Naive B cell (primary cell): ENCODE measurements at regions not wholly inside any gene's neighbourhood (a gene's known extent, or its start where the extent isn't known, plus 50 kb on each side); places are given as distances from the start of the nearest gene placed in this dataset.

Experiments
- ATAC-seq, 2 donors: fragments of 150-1000 bp; cut with Tn5 transposase; 2 replicates each; pipeline ENCODE4 v1.10.0; 2021; ENCODE audit warnings: low read depth in 2 of 2, mild to moderate bottlenecking in 2 of 2, moderate library complexity in 2 of 2
- DNase-seq: peaks from one replicate; pipeline ENCODE4 v3.0.0; 2022
- H3K27ac Mint-ChIP-seq, 6 donors: one replicate each; pipeline ENCODE4 v1.8.0; 2020 to 2022; ENCODE audit warnings: mild to moderate bottlenecking in 6 of 6, mixed read lengths in 6 of 6, moderate library complexity in 5 of 6, inconsistent platforms in 2 of 6
- H3K27me3 Mint-ChIP-seq, 3 donors: one replicate each; pipeline ENCODE4 v1.8.0; 2021 to 2022; ENCODE audit warnings: mixed read lengths in 3 of 3, mild to moderate bottlenecking in 1 of 3
- H3K36me3 Mint-ChIP-seq, 2 donors: one replicate each; pipeline ENCODE4 v1.8.0; 2020 to 2022; ENCODE audit warnings: mixed read lengths in 2 of 2, inconsistent platforms in 1 of 2, mild to moderate bottlenecking in 1 of 2
- H3K4me1 Mint-ChIP-seq, 3 donors: one replicate each; pipeline ENCODE4 v1.8.0; 2020 to 2022; ENCODE audit warnings: mixed read lengths in 3 of 3, inconsistent platforms in 1 of 3, mild to moderate bottlenecking in 1 of 3, moderate library complexity in 1 of 3
- H3K4me3 Mint-ChIP-seq, 8 donors: one replicate each; pipeline ENCODE4 v1.8.0; 2020 to 2022; ENCODE audit warnings: mild to moderate bottlenecking in 8 of 8, mixed read lengths in 8 of 8, moderate library complexity in 8 of 8, inconsistent platforms in 2 of 8
- H3K9me3 Mint-ChIP-seq, 7 donors: one replicate each; pipeline ENCODE4 v1.8.0; 2020 to 2022; ENCODE audit warnings: mixed read lengths in 7 of 7, mild to moderate bottlenecking in 5 of 7, inconsistent platforms in 2 of 7, moderate library complexity in 1 of 7

GRCh38 chr18:60804415-60804814, 431.8 kb upstream of the MC4R start:
- Mint-ChIP-seq H3K4me3 (no peak overlapping the region), H3K27me3 (no peaks in the 10 kb centered on the region), H3K4me1 (no peaks in the 10 kb centered on the region), H3K36me3 (no peaks in the 10 kb centered on the region), H3K9me3 (peaks cover 0 to 8% (median 2%) of the 10 kb centered on the region in 7 donors), H3K27ac (no peak overlapping the region)
- DNase-seq (no peak), ATAC-seq (no peak)

DNA sequence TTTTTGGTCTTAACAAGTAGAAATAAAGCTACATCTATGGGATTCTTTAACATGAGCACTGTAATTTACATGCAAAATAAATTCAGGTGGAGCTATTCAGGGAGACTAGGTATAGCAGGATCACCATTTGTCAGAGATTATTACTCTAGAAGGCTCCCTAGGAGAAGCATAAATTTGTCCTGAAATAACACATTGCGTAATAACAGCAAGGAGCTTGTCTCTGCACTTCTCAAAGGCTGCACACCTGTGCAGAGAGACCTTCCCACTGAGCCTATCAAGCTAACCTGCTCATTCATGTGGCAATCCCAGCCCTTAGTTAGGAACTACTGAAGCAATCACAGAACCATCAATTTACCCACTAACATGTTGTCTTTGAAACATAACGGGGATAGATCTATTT, 437.4 kb upstream of the MC4R start:
- Mint-ChIP-seq H3K36me3 (no peaks in the 10 kb centered on the region), H3K4me3 (no peak overlapping the region), H3K4me1 (no peaks in the 10 kb centered on the region), H3K27me3 (no peaks in the 10 kb centered on the region), H3K9me3 (no peaks in the 10 kb centered on the region), H3K27ac (no peak overlapping the region)
- no peak for DNase-seq
- ATAC-seq = no peak

GRCh38 chr18:60812921-60813320, 440.3 kb upstream of the MC4R start:
- no peak for ATAC-seq
- DNase-seq = no peak
- no peaks in the 10 kb centered on the region for H3K27me3 Mint-ChIP-seq
- no peaks in the 10 kb centered on the region for H3K4me1 Mint-ChIP-seq
- H3K4me3 Mint-ChIP-seq = no peak overlapping the region
- no peak overlapping the region for H3K27ac Mint-ChIP-seq
- no peaks in the 10 kb centered on the region for H3K36me3 Mint-ChIP-seq
- H3K9me3 Mint-ChIP-seq = peaks cover 0 to 2% (median 0%) of the 10 kb centered on the region in 7 donors

DNA sequence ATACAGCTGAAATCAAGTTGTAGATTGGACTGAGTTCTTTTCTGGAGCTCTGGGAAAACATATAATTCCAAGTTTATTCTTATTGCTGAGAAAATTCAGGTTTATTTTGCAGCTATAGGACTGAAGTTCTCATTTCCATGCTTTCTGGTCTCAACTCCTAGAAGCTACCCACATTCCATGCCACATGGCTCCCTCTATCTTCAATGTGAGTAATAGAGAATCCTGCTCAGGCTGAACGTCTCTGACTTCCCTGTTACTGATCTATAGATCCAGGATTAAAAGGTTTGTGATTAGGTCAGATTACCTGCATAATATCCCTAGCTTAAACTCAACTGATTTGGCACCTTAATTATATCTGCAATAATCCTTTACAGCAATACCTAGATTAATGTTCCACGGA, 453.8 kb upstream of the MC4R start:
- Mint-ChIP-seq H3K27ac (no peak overlapping the region), H3K4me1 (no peaks in the 10 kb centered on the region), H3K36me3 (no peaks in the 10 kb centered on the region), H3K9me3 (no peaks in the 10 kb centered on the region), H3K27me3 (no peaks in the 10 kb centered on the region), H3K4me3 (no peak overlapping the region)
- DNase-seq (no peak), ATAC-seq (no peak)

DNA sequence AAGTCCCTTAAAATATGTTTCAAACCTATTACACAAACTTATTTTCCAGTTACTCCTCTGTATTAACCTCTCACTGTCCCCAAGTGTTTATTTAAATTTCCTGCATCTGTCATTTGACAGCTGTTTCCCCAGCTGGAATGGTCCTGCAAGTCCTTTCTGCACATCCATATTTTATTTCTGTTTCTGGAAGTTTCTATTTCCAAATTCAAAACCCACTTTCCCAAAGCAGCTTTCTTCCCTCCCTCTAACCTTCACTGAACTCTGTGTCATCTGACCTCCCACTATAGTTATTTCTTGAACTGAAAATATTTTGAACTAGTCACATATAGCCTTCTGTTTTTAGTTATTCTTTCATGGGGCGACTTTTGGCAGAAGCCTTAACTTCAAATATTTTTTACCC, 459.4 kb upstream of the MC4R start:
- H3K36me3 Mint-ChIP-seq = no peaks in the 10 kb centered on the region
- no peak for DNase-seq
- peak overlapping the region in 1 of 6 donors; percentile 6 for H3K27ac Mint-ChIP-seq
- ATAC-seq = no peak
- H3K4me3 Mint-ChIP-seq = no peak overlapping the region
- H3K4me1 Mint-ChIP-seq = no peaks in the 10 kb centered on the region
- no peaks in the 10 kb centered on the region for H3K27me3 Mint-ChIP-seq
- H3K9me3 Mint-ChIP-seq = peaks cover 0 to 5% (median 0%) of the 10 kb centered on the region in 7 donors

GRCh38 chr18:60838677-60839076, 466.1 kb upstream of the MC4R start:
- no peaks in the 10 kb centered on the region for H3K36me3 Mint-ChIP-seq
- DNase-seq = no peak
- peaks cover 0 to 18% (median 11%) of the 10 kb centered on the region in 7 donors for H3K9me3 Mint-ChIP-seq
- H3K4me3 Mint-ChIP-seq = no peak overlapping the region
- no peaks in the 10 kb centered on the region for H3K4me1 Mint-ChIP-seq
- no peak for ATAC-seq
- no peaks in the 10 kb centered on the region for H3K27me3 Mint-ChIP-seq
- H3K27ac Mint-ChIP-seq = no peak overlapping the region

DNA sequence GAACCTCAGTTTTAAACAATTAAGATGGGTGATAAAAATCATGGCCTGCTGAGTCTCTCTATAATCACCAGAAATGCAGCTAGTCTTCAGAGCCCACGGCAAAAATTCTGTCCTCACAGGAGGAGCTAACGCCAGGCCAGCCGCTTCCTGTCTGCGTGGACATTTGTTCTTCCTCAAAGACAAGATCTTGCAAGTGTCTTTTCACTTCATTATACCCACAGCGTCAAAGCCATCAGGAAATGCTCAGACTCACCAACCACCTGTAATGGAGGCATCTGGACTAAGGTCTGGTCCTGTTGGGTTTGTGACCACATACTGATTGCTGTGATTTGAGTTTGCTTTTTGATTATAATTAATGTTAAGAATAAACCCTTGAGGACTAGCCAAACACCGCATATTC, 473.8 kb upstream of the MC4R start:
- H3K27me3 Mint-ChIP-seq = no peaks in the 10 kb centered on the region
- ATAC-seq (no peak), DNase-seq (no peak)
- no peaks in the 10 kb centered on the region for H3K36me3 Mint-ChIP-seq
- H3K9me3 Mint-ChIP-seq = peaks cover 0 to 26% (median 14%) of the 10 kb centered on the region in 7 donors
- no peak overlapping the region for H3K4me3 Mint-ChIP-seq
- H3K27ac Mint-ChIP-seq = no peak overlapping the region
- no peaks in the 10 kb centered on the region for H3K4me1 Mint-ChIP-seq

DNA sequence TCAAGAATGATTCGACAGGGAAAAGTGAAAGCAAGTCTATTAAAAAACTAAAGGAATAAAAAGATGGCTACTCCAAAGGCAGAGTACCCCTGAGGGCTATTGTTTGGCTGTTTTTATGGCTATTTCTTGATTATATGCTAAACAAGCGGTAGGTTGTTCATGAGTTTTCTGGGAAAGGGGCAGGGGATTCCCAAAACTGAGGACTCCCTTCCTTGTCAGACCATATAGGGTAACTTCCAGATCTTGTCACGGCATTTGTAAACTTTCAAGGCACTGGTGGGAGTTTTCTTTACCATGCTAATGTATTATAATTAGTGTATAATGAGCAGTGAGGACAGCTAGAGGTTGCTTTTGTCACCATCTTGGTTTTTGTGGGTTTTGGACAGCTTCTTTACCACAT, 474.9 kb upstream of the MC4R start:
- DNase-seq = no peak
- Mint-ChIP-seq H3K4me3 (no peak overlapping the region), H3K27ac (no peak overlapping the region), H3K27me3 (no peaks in the 10 kb centered on the region), H3K9me3 (peaks cover 0 to 26% (median 9%) of the 10 kb centered on the region in 7 donors), H3K4me1 (no peaks in the 10 kb centered on the region), H3K36me3 (no peaks in the 10 kb centered on the region)
- no peak for ATAC-seq

GRCh38 chr18:60861575-60861974, 471.7 kb upstream of the CDH20 start:
- ATAC-seq (no peak), DNase-seq (no peak)
- peaks cover 0 to 10% (median 0%) of the 10 kb centered on the region in 7 donors for H3K9me3 Mint-ChIP-seq
- no peaks in the 10 kb centered on the region for H3K36me3 Mint-ChIP-seq
- H3K4me3 Mint-ChIP-seq = no peak overlapping the region
- H3K4me1 Mint-ChIP-seq = no peaks in the 10 kb centered on the region
- no peak overlapping the region for H3K27ac Mint-ChIP-seq
- H3K27me3 Mint-ChIP-seq = no peaks in the 10 kb centered on the region

- no peak for ATAC-seq
- no peaks in the 10 kb centered on the region for H3K36me3 Mint-ChIP-seq
- no peaks in the 10 kb centered on the region for H3K4me1 Mint-ChIP-seq
- peaks cover 0 to 10% (median 0%) of the 10 kb centered on the region in 7 donors for H3K9me3 Mint-ChIP-seq
- no peak overlapping the region for H3K27ac Mint-ChIP-seq
- DNase-seq = no peak
- no peak overlapping the region for H3K4me3 Mint-ChIP-seq
- H3K27me3 Mint-ChIP-seq = no peaks in the 10 kb centered on the region
Observed at GRCh38 chr18:60862988-60863387, 470.2 kb upstream of the CDH20 start.

DNA sequence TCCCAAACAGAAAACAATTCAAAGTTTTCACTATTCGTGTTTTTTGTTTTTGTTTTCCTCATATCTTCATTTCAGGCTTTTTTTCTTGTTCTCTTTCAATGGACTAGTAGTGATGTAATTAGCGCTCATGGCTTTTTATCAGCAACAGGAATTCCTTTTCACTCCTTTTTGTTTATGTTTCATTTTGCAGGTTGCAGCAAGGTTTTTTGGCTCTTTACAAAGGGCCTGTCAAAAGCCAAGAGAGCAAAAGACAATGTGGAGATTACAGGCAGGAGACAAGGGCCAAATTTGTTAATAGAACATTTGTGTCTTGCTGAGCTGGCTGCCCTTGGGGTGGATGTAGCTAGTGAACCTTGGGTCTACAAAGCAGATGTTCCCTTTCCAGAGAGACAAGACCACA, 467.4 kb upstream of the CDH20 start:
- no peaks in the 10 kb centered on the region for H3K27me3 Mint-ChIP-seq
- H3K4me3 Mint-ChIP-seq = no peak overlapping the region
- ATAC-seq = no peak
- no peaks in the 10 kb centered on the region for H3K36me3 Mint-ChIP-seq
- no peak overlapping the region for H3K27ac Mint-ChIP-seq
- peaks cover 0 to 1% (median 0%) of the 10 kb centered on the region in 7 donors for H3K9me3 Mint-ChIP-seq
- H3K4me1 Mint-ChIP-seq = no peaks in the 10 kb centered on the region
- DNase-seq = no peak

- Mint-ChIP-seq H3K4me1 (no peaks in the 10 kb centered on the region), H3K27ac (peak overlapping the region in 1 of 6 donors; percentile 27), H3K4me3 (no peak overlapping the region), H3K9me3 (peaks cover 0 to 6% (median 2%) of the 10 kb centered on the region in 7 donors), H3K36me3 (no peaks in the 10 kb centered on the region), H3K27me3 (peaks cover 0 to 4% (median 0%) of the 10 kb centered on the region in 3 donors)
- DNase-seq = no peak
- ATAC-seq = no peak
Observed at GRCh38 chr18:60870261-60871153, 462.7 kb upstream of the CDH20 start.

GRCh38 chr18:60872434-60872833, 460.8 kb upstream of the CDH20 start:
- Mint-ChIP-seq H3K27me3 (peaks cover 0 to 7% (median 0%) of the 10 kb centered on the region in 3 donors), H3K4me3 (no peak overlapping the region), H3K27ac (no peak overlapping the region), H3K4me1 (no peaks in the 10 kb centered on the region), H3K9me3 (peaks cover 0 to 6% (median 4%) of the 10 kb centered on the region in 7 donors), H3K36me3 (no peaks in the 10 kb centered on the region)
- no peak for ATAC-seq
- DNase-seq = no peak

- H3K27ac Mint-ChIP-seq = no peak overlapping the region
- no peaks in the 10 kb centered on the region for H3K36me3 Mint-ChIP-seq
- H3K9me3 Mint-ChIP-seq = peaks cover 0 to 12% (median 4%) of the 10 kb centered on the region in 7 donors
- DNase-seq = no peak
- no peak for ATAC-seq
- H3K4me3 Mint-ChIP-seq = no peak overlapping the region
- peaks cover 0 to 7% (median 0%) of the 10 kb centered on the region in 3 donors for H3K27me3 Mint-ChIP-seq
- no peaks in the 10 kb centered on the region for H3K4me1 Mint-ChIP-seq
Observed at GRCh38 chr18:60873708-60874107, 459.5 kb upstream of the CDH20 start.
